Erythroblast (primary cell): ENCODE measurements at regions not wholly inside any gene's neighbourhood (a gene's known extent, or its start where the extent isn't known, plus 50 kb on each side); places are given as distances from the start of the nearest gene placed in this dataset.

Experiments used
- GATA1 ChIP-seq: IDR thresholded peaks from 2 replicates; pipeline ENCODE4 v1.6.1; 2011; ENCODE audit warnings: low read depth, mild to moderate bottlenecking, control low read depth, low read length, moderate library complexity
- POLR2A ChIP-seq: IDR thresholded peaks from 2 replicates; pipeline ENCODE4 v1.6.1; 2011; ENCODE audit warnings: mild to moderate bottlenecking, low read length

- TF ChIP-seq POLR2A (no peak), GATA1 (no peak)
Measured at GRCh38 chr7:136726460-136726859, 142.0 kb upstream of the CHRM2 start.
